Ramos (cell line): ENCODE measurements at regions not wholly inside any gene's neighbourhood (a gene's known extent, or its start where the extent isn't known, plus 50 kb on each side); places are given as distances from the start of the nearest gene placed in this dataset.

Source experiments
- in situ Hi-C: fragments of 300-500 bp; cut with MboI; formaldehyde crosslinking; loops from one replicate; pipeline ENCODE4 v1.14.3; 2022; ENCODE audit warnings: low sequenced_read_pairs; ENCODE audit not compliant: unreplicated experiment

GRCh38 chr13:42396501-42396900, 124.5 kb downstream of the AKAP11 start:
- in situ Hi-C loops = no loop called here

- in situ Hi-C loops = no loop called here
Observed at GRCh38 chr13:42396901-42397655, 125.1 kb downstream of the AKAP11 start.

GRCh38 chr13:42398533-42398932, 126.6 kb downstream of the AKAP11 start:
- in situ Hi-C loops = no loop called here

GRCh38 chr13:42400188-42400833, 128.4 kb downstream of the AKAP11 start:
- in situ Hi-C loops = no loop called here

GRCh38 chr13:42401376-42401775, 129.4 kb downstream of the AKAP11 start:
- in situ Hi-C loops = no loop called here

- in situ Hi-C loops = no loop called here
Observed at GRCh38 chr13:42405665-42406390, 133.9 kb downstream of the AKAP11 start.

GRCh38 chr13:42409075-42409474, 137.1 kb downstream of the AKAP11 start:
- in situ Hi-C loops = no loop called here

- in situ Hi-C loops = no loop called here
Observed at GRCh38 chr13:42409551-42409950, 137.6 kb downstream of the AKAP11 start.

- in situ Hi-C loops = no loop called here
Observed at GRCh38 chr13:42412812-42413483, 141.0 kb downstream of the AKAP11 start.

GRCh38 chr13:42413484-42413815, 141.5 kb downstream of the AKAP11 start:
- in situ Hi-C loops = no loop called here

- in situ Hi-C loops = no loop called here
Observed at GRCh38 chr13:42417626-42418025, 145.7 kb downstream of the AKAP11 start.

- in situ Hi-C loops = no loop called here
Observed at GRCh38 chr13:42418184-42418583, 146.2 kb downstream of the AKAP11 start.

GRCh38 chr13:42420304-42420703, 148.4 kb downstream of the AKAP11 start:
- in situ Hi-C loops = no loop called here

GRCh38 chr13:42422681-42423080, 150.7 kb downstream of the AKAP11 start:
- in situ Hi-C loops = no loop called here

- in situ Hi-C loops = no loop called here
Observed at GRCh38 chr13:42424182-42424581, 149.8 kb upstream of the TNFSF11 start.

- in situ Hi-C loops = loop anchor here (10.0 kb wide), 1 partner anchor 61 kb away; no protein-coding TSS in a partner anchor
Observed at GRCh38 chr13:42445354-42445753, 128.6 kb upstream of the TNFSF11 start.

- in situ Hi-C loops = loop anchor here (10.0 kb wide), 1 partner anchor 62 kb away; no protein-coding TSS in a partner anchor
Observed at GRCh38 chr13:42446597-42446996, 127.4 kb upstream of the TNFSF11 start.

GRCh38 chr13:42453091-42453645, 120.8 kb upstream of the TNFSF11 start:
- in situ Hi-C loops = no loop called here

- in situ Hi-C loops = no loop called here
Observed at GRCh38 chr13:42454749-42455148, 119.2 kb upstream of the TNFSF11 start.

GRCh38 chr13:42458193-42458592, 115.8 kb upstream of the TNFSF11 start:
- in situ Hi-C loops = no loop called here
